HepG2 (cell line): ENCODE measurements at regions not wholly inside any gene's neighbourhood (a gene's known extent, or its start where the extent isn't known, plus 50 kb on each side); places are given as distances from the start of the nearest gene placed in this dataset.

Experiments used
- ATAC-seq: fragments of 200-7000 bp; cut with Tn5 transposase; 3 replicates; pipeline ENCODE4 v1.9.1; 2020; ENCODE audit warnings: mild to moderate bottlenecking, moderate library complexity
- BruUV-seq: library from RNA; stranded (reverse); fragments of 400-500 nt; replicated peaks from 2 replicates; lab custom pipeline; 2021; lab: Mats Ljungman, UMichigan
- CTCF ChIA-PET: fragments of 300-600 bp; formaldehyde crosslinking; extraction: SDS; loops from one replicate; lab custom pipeline; 2021; ENCODE audit warnings: low total read pairs, inconsistent platforms, low intra/inter-chr PET ratio; lab: Yijun Ruan, JAX
- POLR2A ChIA-PET: fragments of 350-600 bp; sonication (Branson Sonifier 250); formaldehyde crosslinking; loops from one replicate; lab custom pipeline; 2020; ENCODE audit warnings: antibody characterized with exemption, inconsistent platforms; lab: Yijun Ruan, JAX
- DNase-seq: peaks from one replicate; pipeline ENCODE4 v3.0.0-alpha.2; 2015; ENCODE audit warnings: low spot score
- FAIRE-seq: peaks from 3 replicates; lab custom pipeline; 2011; peaks lifted over from hg19 to GRCh38; lab: Jason Lieb, UNC
- H2AFZ ChIP-seq: one replicate; pipeline ENCODE4 v1.6.1; 2011; ENCODE audit warnings: low read length, inconsistent platforms
- H3K27ac ChIP-seq: fragments of 300-600 bp; 3 replicates; pipeline ENCODE4 v1.8.0; 2011; ENCODE audit warnings: mixed run types, mild to moderate bottlenecking, mixed read lengths, low read length, inconsistent platforms; ENCODE audit not compliant: insufficient read depth; ENCODE audit errors: extremely low read length
- H3K27me3 ChIP-seq, 2 experiments: fragments of 200-600 bp in 1 of 2; 2 replicates in 1 of 2; 3 replicates in 1 of 2; pipeline versions ENCODE4 v1.6.0 to v1.8.0; 2011; ENCODE audit warnings: low read length in 2 of 2, mild to moderate bottlenecking in 2 of 2, moderate library complexity in 2 of 2, inconsistent platforms in 1 of 2; ENCODE audit not compliant: insufficient read depth in 2 of 2, control insufficient read depth in 1 of 2
- H3K36me3 ChIP-seq, 2 experiments: fragments of 200-600 bp in 1 of 2; replicated peaks in 1 of 2; 2 replicates in 1 of 2; 3 replicates in 1 of 2; pipeline versions ENCODE4 v1.5.1 to v1.8.0; 2011; ENCODE audit warnings: low read length in 2 of 2, inconsistent platforms in 1 of 2; ENCODE audit not compliant: insufficient read depth in 2 of 2, control insufficient read depth in 1 of 2
- H3K4me1 ChIP-seq: 2 replicates; pipeline ENCODE4 v1.5.1; 2012; ENCODE audit warnings: low read length, inconsistent platforms; ENCODE audit not compliant: insufficient read depth
- H3K4me2 ChIP-seq: 2 replicates; pipeline ENCODE4 v1.6.0; 2011; ENCODE audit warnings: low read depth, low read length, inconsistent platforms
- H3K4me3 ChIP-seq, 3 experiments: fragments of 200-600 bp in 1 of 3; sonication (generic), shearing (Covaris generic) in 1 of 3; replicated peaks in 1 of 3; 2 replicates each; pipeline ENCODE4 v1.5.1; 2011 to 2016; ENCODE audit warnings: low read length in 3 of 3, inconsistent platforms in 2 of 3, low read depth in 2 of 3, mild to moderate bottlenecking in 2 of 3, control low read depth in 1 of 3, mixed read lengths in 1 of 3; ENCODE audit not compliant: insufficient read depth in 1 of 3
- H3K79me2 ChIP-seq: one replicate; pipeline ENCODE4 v1.6.1; 2011; ENCODE audit warnings: low read length, inconsistent platforms; ENCODE audit not compliant: insufficient read depth
- H3K9ac ChIP-seq: 2 replicates; pipeline ENCODE4 v1.6.0; 2011; ENCODE audit warnings: mild to moderate bottlenecking, low read depth, low read length, inconsistent platforms; ENCODE audit not compliant: insufficient read depth
- H3K9me3 ChIP-seq: 2 replicates; pipeline ENCODE4 v1.5.1; 2012; ENCODE audit warnings: mild to moderate bottlenecking, low read length
- H4K20me1 ChIP-seq: 2 replicates; pipeline ENCODE4 v1.6.0; 2011; ENCODE audit warnings: inconsistent platforms, mild to moderate bottlenecking, low read length, moderate library complexity; ENCODE audit not compliant: insufficient read depth
- ATF6 ChIP-seq: sonication (generic); formaldehyde crosslinking; conservative IDR thresholded peaks from 2 replicates; pipeline ENCODE4 v1.4.0; 2020; ENCODE audit warnings: missing genetic modification reagents
- CEBPB ChIP-seq: IDR thresholded peaks from 2 replicates; pipeline ENCODE4 v1.6.1; 2011; ENCODE audit warnings: low read depth, low read length, improper control_type of control experiment, borderline replicate concordance
- JARID2 ChIP-seq: sonication (generic); formaldehyde crosslinking; IDR thresholded peaks from 2 replicates; pipeline ENCODE4 v1.8.1; 2023; ENCODE audit warnings: missing genetic modification reagents, inconsistent platforms; ENCODE audit not compliant: insufficient replicate concordance
- SIN3A ChIP-seq: IDR thresholded peaks from 2 replicates; pipeline ENCODE4 v1.6.1; 2011; ENCODE audit warnings: low read depth, mild to moderate bottlenecking, control low read depth, low read length, borderline replicate concordance
- SMARCC2 ChIP-seq: fragments of 450-650 bp; IDR thresholded peaks from 2 replicates; pipeline ENCODE4 v1.6.1; 2017; ENCODE audit warnings: antibody characterized with exemption, mild to moderate bottlenecking
- ZFP62 ChIP-seq: sonication (generic); formaldehyde crosslinking; IDR thresholded peaks from 2 replicates; pipeline ENCODE4 v1.4.0; 2020; ENCODE audit warnings: missing genetic modification reagents
- ZNF296 ChIP-seq: sonication (generic); formaldehyde crosslinking; conservative IDR thresholded peaks from 2 replicates; pipeline ENCODE4 v1.5.0; 2020; ENCODE audit warnings: mild to moderate bottlenecking, missing genetic modification reagents
- ZNF33B ChIP-seq: sonication (generic); formaldehyde crosslinking; IDR thresholded peaks from 2 replicates; pipeline ENCODE4 v1.5.1; 2020; ENCODE audit warnings: mild to moderate bottlenecking, missing genetic modification reagents
- ZNF567 ChIP-seq: sonication (generic); formaldehyde crosslinking; IDR thresholded peaks from 2 replicates; pipeline ENCODE4 v1.8.1; 2023; ENCODE audit warnings: mild to moderate bottlenecking, missing genetic modification reagents, borderline replicate concordance
- WGBS: methylation state at CpG from one replicate; pipeline ENCODE4 v1.1.6; 2017; ENCODE audit warnings: low lambda C conversion rate; 5-methylcytosine and 5-hydroxymethylcytosine counted together
- in situ Hi-C: cut with HindIII; loops from 2 replicates; pipeline ENCODE4 v1.10.0; 2017; ENCODE audit warnings: low pct_unique_long_range_greater_than_20kb; ENCODE audit not compliant: extremely low pct_ligation_motif_present
- intact Hi-C: fragments of 100-400 bp; cut with micrococcal nuclease; formaldehyde crosslinking; loops from one replicate; pipeline ENCODE4 v1.10.0; 2022; ENCODE audit not compliant: unreplicated experiment
- TF ChIP-seq, protein P1 (sequence below): sonication (generic); formaldehyde crosslinking; IDR thresholded peaks from 2 replicates; pipeline ENCODE4 v1.8.1; 2022; ENCODE audit warnings: mild to moderate bottlenecking, missing genetic modification reagents
- TF ChIP-seq, protein P2 (sequence below), 2 experiments: sonication (generic) in 1 of 2; formaldehyde crosslinking in 1 of 2; IDR thresholded peaks; 2 replicates each; pipeline versions ENCODE4 v1.6.1 to v1.9.0; 2014 to 2022; ENCODE audit warnings: antibody characterized with exemption in 1 of 2, borderline replicate concordance in 1 of 2, inconsistent platforms in 1 of 2, low read depth in 1 of 2, missing genetic modification reagents in 1 of 2

DNA sequence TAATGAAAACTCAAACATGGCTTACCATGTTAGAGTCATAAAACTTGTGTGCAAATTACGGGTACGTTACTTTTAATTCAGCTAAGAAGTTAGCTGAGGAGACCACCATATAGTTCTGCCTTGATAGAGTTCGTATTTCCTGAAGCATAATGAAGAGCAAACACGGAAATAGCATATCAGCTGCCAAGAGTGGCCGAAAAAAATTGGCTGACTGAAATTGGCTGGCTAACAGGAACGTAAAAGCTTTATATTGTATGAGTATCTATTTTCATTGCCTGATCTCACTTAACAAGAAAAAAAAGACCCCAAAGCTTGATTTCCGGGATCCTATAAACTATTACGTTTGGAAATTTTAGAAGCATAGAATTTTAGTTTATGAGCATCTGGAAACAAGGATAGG lies 1222.9 kb downstream of the ZPLD1 start:
- no peak for FAIRE-seq
- Histone ChIP-seq H3K9ac (no peak overlapping the region), H3K36me3 (no peaks in the 10 kb centered on the region), H3K79me2 (no peaks in the 10 kb centered on the region), H4K20me1 (no peaks in the 10 kb centered on the region), H2AFZ (no peak overlapping the region), H3K4me1 (no peaks in the 10 kb centered on the region), H3K4me3 (no peak overlapping the region), H3K27ac (no peak overlapping the region), H3K27me3 (no peaks in the 10 kb centered on the region), H3K9me3 (no peaks in the 10 kb centered on the region), H3K4me2 (no peak overlapping the region)
- BruUV-seq, result no TSS peak
- TF ChIP-seq ZNF33B (CRISPR knock-in tag), result no peak
- TF ChIP-seq JARID2, result no peak
- TF ChIP-seq, protein P1, sequence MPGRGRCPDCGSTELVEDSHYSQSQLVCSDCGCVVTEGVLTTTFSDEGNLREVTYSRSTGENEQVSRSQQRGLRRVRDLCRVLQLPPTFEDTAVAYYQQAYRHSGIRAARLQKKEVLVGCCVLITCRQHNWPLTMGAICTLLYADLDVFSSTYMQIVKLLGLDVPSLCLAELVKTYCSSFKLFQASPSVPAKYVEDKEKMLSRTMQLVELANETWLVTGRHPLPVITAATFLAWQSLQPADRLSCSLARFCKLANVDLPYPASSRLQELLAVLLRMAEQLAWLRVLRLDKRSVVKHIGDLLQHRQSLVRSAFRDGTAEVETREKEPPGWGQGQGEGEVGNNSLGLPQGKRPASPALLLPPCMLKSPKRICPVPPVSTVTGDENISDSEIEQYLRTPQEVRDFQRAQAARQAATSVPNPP, result no peak
- no peak for TF ChIP-seq SIN3A
- TF ChIP-seq ZNF567 (CRISPR knock-in tag), result no peak
- TF ChIP-seq CEBPB, result no peak
- TF ChIP-seq, protein P2, sequence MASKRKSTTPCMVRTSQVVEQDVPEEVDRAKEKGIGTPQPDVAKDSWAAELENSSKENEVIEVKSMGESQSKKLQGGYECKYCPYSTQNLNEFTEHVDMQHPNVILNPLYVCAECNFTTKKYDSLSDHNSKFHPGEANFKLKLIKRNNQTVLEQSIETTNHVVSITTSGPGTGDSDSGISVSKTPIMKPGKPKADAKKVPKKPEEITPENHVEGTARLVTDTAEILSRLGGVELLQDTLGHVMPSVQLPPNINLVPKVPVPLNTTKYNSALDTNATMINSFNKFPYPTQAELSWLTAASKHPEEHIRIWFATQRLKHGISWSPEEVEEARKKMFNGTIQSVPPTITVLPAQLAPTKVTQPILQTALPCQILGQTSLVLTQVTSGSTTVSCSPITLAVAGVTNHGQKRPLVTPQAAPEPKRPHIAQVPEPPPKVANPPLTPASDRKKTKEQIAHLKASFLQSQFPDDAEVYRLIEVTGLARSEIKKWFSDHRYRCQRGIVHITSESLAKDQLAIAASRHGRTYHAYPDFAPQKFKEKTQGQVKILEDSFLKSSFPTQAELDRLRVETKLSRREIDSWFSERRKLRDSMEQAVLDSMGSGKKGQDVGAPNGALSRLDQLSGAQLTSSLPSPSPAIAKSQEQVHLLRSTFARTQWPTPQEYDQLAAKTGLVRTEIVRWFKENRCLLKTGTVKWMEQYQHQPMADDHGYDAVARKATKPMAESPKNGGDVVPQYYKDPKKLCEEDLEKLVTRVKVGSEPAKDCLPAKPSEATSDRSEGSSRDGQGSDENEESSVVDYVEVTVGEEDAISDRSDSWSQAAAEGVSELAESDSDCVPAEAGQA (IDR thresholded peaks at IDR 0.05; ENCODE audit: low read depth), result no peak
- TF ChIP-seq, protein P2 (CRISPR knock-in tag; IDR thresholded peaks at IDR 0.05; ENCODE audit: borderline replicate concordance), result no peak
- no peak for TF ChIP-seq ZNF296
- TF ChIP-seq ATF6, result no peak
- TF ChIP-seq SMARCC2, result no peak
- no peak for TF ChIP-seq ZFP62 (CRISPR knock-in tag)
- under 1% methylated on average over 8 of the region's 8 CpGs for WGBS
- intact Hi-C loops, result no loop called here
- ChIA-PET POLR2A (interaction anchor here (0.6 kb wide), 1 partner anchor 9 kb away, joined by 4 read pairs; no protein-coding TSS in a partner anchor), CTCF (no interaction called here)
- no peak for DNase-seq
- in situ Hi-C loops, result no loop called here
- no peak for ATAC-seq
